T-helper 2 cell treated with Interferon-gamma antibody and Interleukin-4, amounts not matched to agents 5 μg/mL and 100 μg/mL, for 36 hours (primary cell): ENCODE measurements at regions not wholly inside any gene's neighbourhood (a gene's known extent, or its start where the extent isn't known, plus 50 kb on each side); places are given as distances from the start of the nearest gene placed in this dataset.
A peak's percentile ranks its signal among the peaks of the same experiment; 100 is the strongest.
"Not testable (repeated sequence)": the region's sequence is repeated elsewhere in the genome, so short reads cannot be mapped to it uniquely, and the experiment has no call there.

Experiments used
- DNase-seq: peaks from one replicate; pipeline ENCODE4 v3.0.0; 2021; ENCODE audit warnings: low spot score
- H3K27ac Mint-ChIP-seq: one replicate; pipeline ENCODE4 v1.8.0; 2021; ENCODE audit warnings: mild to moderate bottlenecking, mixed read lengths
- H3K27me3 Mint-ChIP-seq: one replicate; pipeline ENCODE4 v1.8.0; 2021; ENCODE audit warnings: low read depth, mixed read lengths
- H3K36me3 Mint-ChIP-seq: one replicate; pipeline ENCODE4 v1.8.0; 2021; ENCODE audit warnings: low read depth, mixed read lengths
- H3K4me1 Mint-ChIP-seq: one replicate; pipeline ENCODE4 v1.8.0; 2021; ENCODE audit warnings: low read depth, mixed read lengths
- H3K4me3 Mint-ChIP-seq: one replicate; pipeline ENCODE4 v1.8.0; 2022; ENCODE audit warnings: mild to moderate bottlenecking, moderate library complexity, mixed read lengths
- H3K9me3 Mint-ChIP-seq: one replicate; pipeline ENCODE4 v1.8.0; 2021; ENCODE audit warnings: mixed read lengths

- no peak for DNase-seq
- H3K27me3 Mint-ChIP-seq: no peaks in the 10 kb centered on the region
- H3K4me3 Mint-ChIP-seq: no peak overlapping the region
- no peaks in the 10 kb centered on the region for H3K36me3 Mint-ChIP-seq
- no peaks in the 10 kb centered on the region for H3K4me1 Mint-ChIP-seq
- no peaks in the 10 kb centered on the region for H3K9me3 Mint-ChIP-seq
- H3K27ac Mint-ChIP-seq: no peak overlapping the region
Observed at GRCh38 chr3:5581743-5582142, 394.2 kb downstream of the EDEM1 start.

DNA sequence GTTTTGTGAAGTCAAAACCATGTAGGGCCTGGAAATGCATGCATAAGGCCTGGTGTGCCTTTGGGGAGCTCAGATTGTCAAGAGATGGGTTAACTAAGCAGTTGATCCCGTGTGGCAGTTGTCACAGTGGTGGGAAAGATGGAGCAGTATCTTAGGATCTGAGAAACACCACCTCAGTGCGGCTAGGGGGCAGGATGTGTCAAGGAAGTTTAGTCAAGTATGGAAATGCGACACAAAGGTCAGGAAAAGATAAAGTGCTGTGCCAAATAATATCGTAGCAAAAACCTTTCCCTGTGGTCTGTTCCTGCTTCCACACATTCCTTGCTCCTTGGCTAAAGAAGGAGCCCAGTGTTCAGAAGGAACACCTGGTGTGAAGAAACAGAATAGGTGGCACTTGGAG is 396.4 kb downstream of the EDEM1 start:
- H3K27me3 Mint-ChIP-seq: no peaks in the 10 kb centered on the region

GRCh38 chr3:5585085-5585484 is 397.6 kb downstream of the EDEM1 start:
- H3K4me1 Mint-ChIP-seq: no peaks in the 10 kb centered on the region
- no peaks in the 10 kb centered on the region for H3K9me3 Mint-ChIP-seq
- H3K36me3 Mint-ChIP-seq: no peaks in the 10 kb centered on the region
- no peak overlapping the region for H3K4me3 Mint-ChIP-seq
- no peaks in the 10 kb centered on the region for H3K27me3 Mint-ChIP-seq
- DNase-seq: no peak
- H3K27ac Mint-ChIP-seq: no peak overlapping the region

More for the DNA sequence above, 396.4 kb downstream of the EDEM1 start:
- no peaks in the 10 kb centered on the region for H3K4me1 Mint-ChIP-seq
- H3K36me3 Mint-ChIP-seq: no peaks in the 10 kb centered on the region
- no peak for DNase-seq
- H3K9me3 Mint-ChIP-seq: no peaks in the 10 kb centered on the region
- H3K27ac Mint-ChIP-seq: no peak overlapping the region
- H3K4me3 Mint-ChIP-seq: no peak overlapping the region

- H3K4me3 Mint-ChIP-seq: no peak overlapping the region
- H3K27ac Mint-ChIP-seq: no peak overlapping the region
- H3K27me3 Mint-ChIP-seq: no peaks in the 10 kb centered on the region
- no peaks in the 10 kb centered on the region for H3K4me1 Mint-ChIP-seq
- no peaks in the 10 kb centered on the region for H3K36me3 Mint-ChIP-seq
- H3K9me3 Mint-ChIP-seq: peaks cover 5% of the 10 kb centered on the region
- no peak for DNase-seq
Observed at GRCh38 chr3:5606884-5607472, 419.5 kb downstream of the EDEM1 start.

- Mint-ChIP-seq H3K27ac (no peak overlapping the region), H3K4me3 (no peak overlapping the region), H3K36me3 (no peaks in the 10 kb centered on the region), H3K4me1 (no peaks in the 10 kb centered on the region), H3K27me3 (no peaks in the 10 kb centered on the region), H3K9me3 (no peaks in the 10 kb centered on the region)
- no peak for DNase-seq
Observed at GRCh38 chr3:5607581-5607980, 420.1 kb downstream of the EDEM1 start.

- not testable (repeated sequence) for H3K9me3 Mint-ChIP-seq, H3K27ac Mint-ChIP-seq, H3K4me1 Mint-ChIP-seq, H3K27me3 Mint-ChIP-seq, H3K4me3 Mint-ChIP-seq, H3K36me3 Mint-ChIP-seq, DNase-seq
Observed at GRCh38 chr3:5608971-5609370, 421.5 kb downstream of the EDEM1 start.

- H3K4me1 Mint-ChIP-seq: no peaks in the 10 kb centered on the region
- no peaks in the 10 kb centered on the region for H3K36me3 Mint-ChIP-seq
- DNase-seq: no peak
- no peak overlapping the region for H3K4me3 Mint-ChIP-seq
- H3K9me3 Mint-ChIP-seq: no peaks in the 10 kb centered on the region
- H3K27ac Mint-ChIP-seq: no peak overlapping the region
- no peaks in the 10 kb centered on the region for H3K27me3 Mint-ChIP-seq
Observed at GRCh38 chr3:5613599-5613998, 426.1 kb downstream of the EDEM1 start.

DNA sequence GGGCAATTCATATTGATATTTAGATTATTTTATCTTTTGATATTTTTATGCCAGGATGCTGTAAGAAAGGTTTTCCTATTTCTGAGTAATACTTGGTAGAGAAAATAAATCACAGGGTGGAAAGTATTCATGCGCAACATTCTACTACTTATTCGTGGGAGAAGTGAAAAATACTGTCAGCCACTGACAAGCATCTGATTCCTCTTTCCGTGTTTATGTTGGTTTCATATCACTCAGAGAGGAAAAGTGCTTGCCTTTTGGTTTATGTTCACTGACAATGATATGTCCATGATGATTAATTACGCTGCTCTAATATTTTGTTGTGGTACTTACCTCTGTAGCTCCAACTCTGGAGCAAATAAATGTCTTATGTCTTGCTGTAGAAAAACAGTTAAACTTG is 429.4 kb downstream of the EDEM1 start:
- no peaks in the 10 kb centered on the region for H3K27me3 Mint-ChIP-seq
- no peak overlapping the region for H3K27ac Mint-ChIP-seq
- H3K9me3 Mint-ChIP-seq: no peaks in the 10 kb centered on the region
- no peak for DNase-seq
- no peak overlapping the region for H3K4me3 Mint-ChIP-seq
- no peaks in the 10 kb centered on the region for H3K36me3 Mint-ChIP-seq
- no peaks in the 10 kb centered on the region for H3K4me1 Mint-ChIP-seq

DNA sequence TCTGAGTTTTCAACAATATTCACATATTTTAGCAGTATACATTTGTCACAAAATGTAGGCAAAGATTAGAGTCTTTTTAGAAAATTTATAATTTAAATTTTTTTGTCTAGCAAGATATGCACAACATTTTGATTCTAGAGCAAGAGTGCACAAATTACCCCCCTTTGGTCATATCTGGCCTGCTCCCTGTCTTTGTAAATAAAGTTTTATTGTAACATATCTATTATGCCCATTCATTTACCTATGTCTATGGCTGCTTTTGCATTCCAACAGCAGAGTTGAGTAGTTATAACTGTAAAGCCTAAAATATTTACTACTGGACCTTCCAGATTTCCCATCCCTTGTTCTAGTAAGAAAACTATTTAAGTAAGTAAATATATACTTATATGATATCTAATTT is 430.7 kb downstream of the EDEM1 start:
- H3K4me1 Mint-ChIP-seq: no peaks in the 10 kb centered on the region
- no peak overlapping the region for H3K4me3 Mint-ChIP-seq
- H3K27ac Mint-ChIP-seq: no peak overlapping the region
- no peaks in the 10 kb centered on the region for H3K27me3 Mint-ChIP-seq
- no peak for DNase-seq
- H3K36me3 Mint-ChIP-seq: no peaks in the 10 kb centered on the region
- no peaks in the 10 kb centered on the region for H3K9me3 Mint-ChIP-seq

GRCh38 chr3:5630406-5630805 is 442.9 kb downstream of the EDEM1 start:
- H3K4me1 Mint-ChIP-seq: no peaks in the 10 kb centered on the region

DNA sequence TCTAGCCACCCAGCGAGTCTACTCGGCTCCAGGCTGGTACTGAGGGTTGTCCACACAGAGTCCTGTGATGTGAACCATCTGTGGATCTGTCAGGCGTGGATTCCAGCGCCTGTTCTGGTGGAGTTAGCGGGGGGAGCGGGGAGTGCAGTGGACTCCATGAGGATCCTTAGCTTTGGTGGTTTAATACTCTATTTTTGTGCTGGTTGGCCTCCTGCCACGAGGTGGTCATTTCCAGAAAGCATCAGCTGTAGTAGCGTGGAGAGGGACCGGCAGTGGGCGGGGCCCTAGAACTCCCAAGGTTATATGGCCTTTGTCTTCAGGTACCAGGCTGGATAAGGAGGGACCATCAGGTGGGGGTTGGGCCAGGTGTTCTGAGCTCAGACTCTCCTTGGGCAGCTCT is 446.5 kb downstream of the EDEM1 start:
- no peak overlapping the region for H3K27ac Mint-ChIP-seq
- H3K36me3 Mint-ChIP-seq: no peaks in the 10 kb centered on the region
- no peak for DNase-seq
- no peak overlapping the region for H3K4me3 Mint-ChIP-seq
- H3K9me3 Mint-ChIP-seq: no peaks in the 10 kb centered on the region
- no peaks in the 10 kb centered on the region for H3K27me3 Mint-ChIP-seq
- no peaks in the 10 kb centered on the region for H3K4me1 Mint-ChIP-seq

More at GRCh38 chr3:5630406-5630805, 442.9 kb downstream of the EDEM1 start:
- no peaks in the 10 kb centered on the region for H3K9me3 Mint-ChIP-seq
- no peak for DNase-seq
- no peaks in the 10 kb centered on the region for H3K36me3 Mint-ChIP-seq
- H3K27me3 Mint-ChIP-seq: no peaks in the 10 kb centered on the region
- H3K4me3 Mint-ChIP-seq: no peak overlapping the region
- H3K27ac Mint-ChIP-seq: peak overlapping the region; percentile 13

DNA sequence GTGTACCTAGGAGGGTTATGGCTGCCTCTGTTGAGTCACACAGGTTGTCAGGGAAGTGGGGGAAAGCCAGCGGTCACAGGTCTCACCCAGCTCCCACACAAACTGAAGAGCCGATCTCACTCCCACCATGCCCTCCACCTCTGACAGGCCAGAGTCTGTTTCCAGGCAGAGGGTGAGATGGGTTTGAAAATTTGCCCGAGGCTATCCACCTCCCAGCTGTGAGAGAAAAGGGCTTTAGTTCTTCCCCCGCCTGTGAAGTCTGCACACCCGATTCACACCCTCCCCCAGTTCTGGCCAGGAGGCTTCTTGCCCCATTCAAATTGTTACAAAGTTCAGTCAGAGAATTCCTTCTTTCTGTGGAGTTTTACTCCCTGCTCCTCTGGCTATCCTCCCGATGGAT is 446.9 kb downstream of the EDEM1 start:
- H3K4me3 Mint-ChIP-seq: no peak overlapping the region
- no peaks in the 10 kb centered on the region for H3K27me3 Mint-ChIP-seq
- no peak overlapping the region for H3K27ac Mint-ChIP-seq
- H3K4me1 Mint-ChIP-seq: no peaks in the 10 kb centered on the region
- H3K36me3 Mint-ChIP-seq: no peaks in the 10 kb centered on the region
- no peak for DNase-seq
- H3K9me3 Mint-ChIP-seq: no peaks in the 10 kb centered on the region

DNA sequence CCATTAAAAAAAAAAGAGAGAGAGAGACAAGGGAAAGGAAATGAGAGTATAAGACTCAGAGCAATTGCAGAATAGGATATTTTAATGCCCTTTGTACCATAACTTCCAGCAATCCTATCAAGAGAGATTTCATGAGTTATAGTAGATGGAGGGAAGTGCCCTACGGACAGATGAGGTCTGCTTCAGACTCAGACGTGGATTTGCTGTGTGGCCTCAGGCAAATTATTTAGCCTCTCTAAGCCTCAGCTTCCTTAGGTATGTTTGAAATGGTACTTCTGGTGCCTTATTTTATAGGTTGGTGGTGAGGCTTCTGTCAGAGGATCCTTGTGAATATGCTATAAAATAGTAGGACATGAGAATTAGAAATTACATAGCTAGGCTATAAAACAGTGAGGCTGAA is 448.2 kb downstream of the EDEM1 start:
- Mint-ChIP-seq H3K4me1 (no peaks in the 10 kb centered on the region), H3K36me3 (no peaks in the 10 kb centered on the region), H3K9me3 (no peaks in the 10 kb centered on the region), H3K27me3 (no peaks in the 10 kb centered on the region), H3K4me3 (no peak overlapping the region), H3K27ac (no peak overlapping the region)
- no peak for DNase-seq

DNA sequence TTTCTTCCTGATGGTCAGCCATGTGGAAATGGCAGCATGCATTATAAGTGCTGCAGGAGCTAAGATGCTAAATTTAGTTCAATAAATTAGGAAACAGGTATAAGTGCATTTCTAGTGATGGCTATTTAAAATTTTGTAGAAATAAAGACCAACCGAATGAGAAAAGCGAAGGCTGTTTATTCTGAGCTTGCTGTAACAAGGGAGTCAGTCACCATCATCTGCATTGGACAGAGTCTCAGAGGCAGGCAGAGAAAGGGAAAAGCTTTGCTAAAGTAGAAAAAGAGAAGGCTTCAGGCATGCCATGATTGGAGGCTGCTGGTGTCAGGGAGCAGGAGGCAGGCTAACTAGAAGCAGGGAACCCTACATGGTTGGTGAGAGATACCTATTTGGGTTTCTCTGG is 451.0 kb downstream of the EDEM1 start:
- no peaks in the 10 kb centered on the region for H3K9me3 Mint-ChIP-seq
- H3K4me1 Mint-ChIP-seq: no peaks in the 10 kb centered on the region
- no peak overlapping the region for H3K4me3 Mint-ChIP-seq
- no peak for DNase-seq
- no peak overlapping the region for H3K27ac Mint-ChIP-seq
- H3K36me3 Mint-ChIP-seq: no peaks in the 10 kb centered on the region
- no peaks in the 10 kb centered on the region for H3K27me3 Mint-ChIP-seq
